SK-N-MC (cell line): ENCODE measurements at regions not wholly inside any gene's neighbourhood (a gene's known extent, or its start where the extent isn't known, plus 50 kb on each side); places are given as distances from the start of the nearest gene placed in this dataset.

ENCODE experiments used
- EZH2 ChIP-seq: fragments of 200-600 bp; sonication (generic); IDR thresholded peaks from one replicate; pipeline ENCODE4 v1.6.1; 2017; ENCODE audit warnings: antibody characterized with exemption
- POLR2AphosphoS5 ChIP-seq: IDR thresholded peaks from 2 replicates; pipeline ENCODE4 v1.6.1; 2012; ENCODE audit warnings: mild to moderate bottlenecking, low read depth, low read length, borderline replicate concordance

GRCh38 chr5:3163626-3164025 is 412.1 kb upstream of the IRX2 start:
- TF ChIP-seq EZH2: no peak
- TF ChIP-seq POLR2AphosphoS5: no peak
